HG02571 (cell line): ENCODE measurements at regions not wholly inside any gene's neighbourhood (a gene's known extent, or its start where the extent isn't known, plus 50 kb on each side); places are given as distances from the start of the nearest gene placed in this dataset.

Experiments
- ATAC-seq: cut with Tn5 transposase; IDR thresholded peaks from one replicate; pipeline ENCODE4 v1.9.1; 2021; ENCODE audit warnings: mild to moderate bottlenecking, moderate library complexity; ENCODE audit not compliant: unreplicated experiment

GRCh38 chr12:67829896-67830295 is 159.4 kb upstream of the IFNG-AS1 start:
- ATAC-seq, result no peak

- ATAC-seq, result no peak
These were observed 157.1 kb upstream of the IFNG-AS1 start for GRCh38 chr12:67832155-67832554.

GRCh38 chr12:67833602-67834001 is 155.6 kb upstream of the IFNG-AS1 start:
- no peak for ATAC-seq

- ATAC-seq, result no peak
These were observed 151.4 kb upstream of the IFNG-AS1 start for GRCh38 chr12:67837876-67838275.

- no peak for ATAC-seq
These were observed 147.1 kb upstream of the IFNG-AS1 start for GRCh38 chr12:67842124-67842523.

- ATAC-seq, result no peak
These were observed 146.0 kb upstream of the IFNG-AS1 start for GRCh38 chr12:67843257-67843656.

- ATAC-seq, result no peak
These were observed 136.5 kb upstream of the IFNG-AS1 start for GRCh38 chr12:67852701-67853100.

GRCh38 chr12:67853204-67853603 is 136.0 kb upstream of the IFNG-AS1 start:
- ATAC-seq, result no peak

- ATAC-seq, result no peak
These were observed 134.9 kb upstream of the IFNG-AS1 start for GRCh38 chr12:67854351-67854750.

- no peak for ATAC-seq
These were observed 134.1 kb upstream of the IFNG-AS1 start for GRCh38 chr12:67855103-67855502.

- no peak for ATAC-seq
These were observed 118.0 kb upstream of the IFNG-AS1 start for GRCh38 chr12:67871231-67871630.

GRCh38 chr12:67873355-67873754 is 115.9 kb upstream of the IFNG-AS1 start:
- ATAC-seq, result no peak

GRCh38 chr12:67876305-67876915 is 112.8 kb upstream of the IFNG-AS1 start:
- ATAC-seq, result no peak

GRCh38 chr12:67877727-67878126 is 111.5 kb upstream of the IFNG-AS1 start:
- no peak for ATAC-seq

GRCh38 chr12:67879937-67880336 is 109.3 kb upstream of the IFNG-AS1 start:
- no peak for ATAC-seq

GRCh38 chr12:67881565-67881964 is 107.7 kb upstream of the IFNG-AS1 start:
- no peak for ATAC-seq

GRCh38 chr12:67884596-67884995 is 104.7 kb upstream of the IFNG-AS1 start:
- no peak for ATAC-seq

- no peak for ATAC-seq
These were observed 103.7 kb upstream of the IFNG-AS1 start for GRCh38 chr12:67885375-67886169.

- no peak for ATAC-seq
These were observed 102.2 kb upstream of the IFNG-AS1 start for GRCh38 chr12:67887065-67887464.

- ATAC-seq, result no peak
These were observed 99.3 kb upstream of the IFNG-AS1 start for GRCh38 chr12:67889931-67890330.

GRCh38 chr12:67890726-67891258 is 98.5 kb upstream of the IFNG-AS1 start:
- ATAC-seq, result no peak

GRCh38 chr12:67891596-67891995 is 97.7 kb upstream of the IFNG-AS1 start:
- ATAC-seq, result no peak
